ENCODE measurements at regions not wholly inside any gene's neighbourhood (a gene's known extent, or its start where the extent isn't known, plus 50 kb on each side); places are given as distances from the start of the nearest gene placed in this dataset.
"Not testable (repeated sequence)": the region's sequence is repeated elsewhere in the genome, so short reads cannot be mapped to it uniquely, and the experiment has no call there.

DNA sequence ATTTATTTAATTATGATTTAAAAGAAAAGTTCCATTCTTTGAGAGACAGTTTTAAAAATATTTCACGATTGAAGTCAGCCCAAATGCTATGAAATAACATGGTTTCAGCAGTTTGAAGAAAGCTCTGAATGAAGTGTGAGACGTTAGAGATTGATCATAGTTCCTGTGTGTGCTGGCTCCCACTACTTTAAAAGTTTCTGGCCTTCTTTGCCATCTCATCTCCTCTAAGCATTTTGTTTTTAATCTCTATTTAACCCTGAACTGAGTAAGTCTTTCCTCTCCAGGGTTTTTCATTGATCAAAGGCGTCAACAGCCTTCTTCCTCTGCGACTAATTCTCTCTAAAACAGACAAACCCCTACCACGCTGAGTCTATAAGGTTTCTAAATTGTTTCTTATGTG, 225.3 kb upstream of the B3GALT2 start:
- peak in 1 of 5 donors; percentile 25 for DNase-seq

DNA sequence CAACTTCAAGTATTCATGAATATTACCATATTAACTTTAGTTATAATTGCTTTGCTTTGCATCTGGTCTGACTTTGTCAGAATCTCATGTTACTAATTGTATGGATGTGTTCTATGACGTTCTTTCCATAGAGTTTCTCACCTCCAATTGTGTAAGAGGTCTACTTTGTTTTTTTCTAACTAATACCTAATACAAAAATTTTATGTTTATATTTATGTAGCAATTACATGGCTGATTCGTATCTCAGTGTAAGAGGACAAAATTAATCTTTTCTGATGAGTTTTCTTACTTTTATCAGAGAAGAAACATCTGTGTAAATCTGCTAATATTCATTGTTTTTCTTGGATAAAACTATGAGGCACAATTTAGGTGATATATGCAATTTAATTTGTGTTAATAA, 224.8 kb upstream of the B3GALT2 start:
- DNase-seq, result no peak

- DNase-seq, result no peak
These were observed 222.4 kb upstream of the B3GALT2 start for GRCh38 chr1:193408782-193409293.

- peak in 1 of 5 donors; percentile 67 for DNase-seq
These were observed 220.5 kb upstream of the B3GALT2 start for GRCh38 chr1:193406901-193407300.

GRCh38 chr1:193404236-193404635, 217.8 kb upstream of the B3GALT2 start:
- DNase-seq, result no peak

DNA sequence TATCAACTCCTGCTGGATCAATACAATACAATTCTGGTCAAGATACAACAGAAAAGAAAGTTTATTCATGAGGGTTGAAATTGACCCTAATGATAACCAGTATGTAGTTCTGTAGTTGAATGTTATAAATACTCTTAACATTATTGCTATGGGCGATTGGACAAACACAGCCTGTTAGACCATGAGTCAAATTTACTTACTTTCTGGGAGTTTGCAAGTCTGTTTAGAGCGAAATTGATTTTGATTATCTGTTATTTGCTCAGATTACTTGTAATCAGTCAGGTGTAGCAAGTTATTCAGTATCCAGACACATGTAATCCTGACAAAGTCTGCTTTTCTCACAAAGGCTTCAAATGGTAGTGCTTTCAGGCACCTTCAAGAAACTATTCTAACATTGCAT, 216.6 kb upstream of the B3GALT2 start:
- no peak for DNase-seq

DNA sequence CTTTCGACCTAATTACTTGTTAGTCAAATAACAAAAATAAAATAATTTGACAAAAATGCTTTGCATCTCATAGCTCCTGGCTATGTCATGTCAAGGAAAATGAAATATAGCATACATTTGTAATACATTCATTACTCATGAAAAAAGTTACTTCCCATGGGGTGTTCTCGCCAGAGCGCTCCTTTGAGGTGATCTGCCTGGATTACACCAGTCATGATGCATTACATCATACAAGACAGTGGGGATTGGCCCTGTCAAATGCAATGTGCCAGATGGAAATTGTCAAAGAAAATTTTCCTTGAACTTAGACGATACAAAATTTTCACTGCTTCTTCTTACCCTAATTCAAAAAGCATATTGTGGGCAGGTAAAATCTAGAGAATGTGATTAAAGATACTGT, 215.6 kb upstream of the B3GALT2 start:
- DNase-seq, result no peak

DNA sequence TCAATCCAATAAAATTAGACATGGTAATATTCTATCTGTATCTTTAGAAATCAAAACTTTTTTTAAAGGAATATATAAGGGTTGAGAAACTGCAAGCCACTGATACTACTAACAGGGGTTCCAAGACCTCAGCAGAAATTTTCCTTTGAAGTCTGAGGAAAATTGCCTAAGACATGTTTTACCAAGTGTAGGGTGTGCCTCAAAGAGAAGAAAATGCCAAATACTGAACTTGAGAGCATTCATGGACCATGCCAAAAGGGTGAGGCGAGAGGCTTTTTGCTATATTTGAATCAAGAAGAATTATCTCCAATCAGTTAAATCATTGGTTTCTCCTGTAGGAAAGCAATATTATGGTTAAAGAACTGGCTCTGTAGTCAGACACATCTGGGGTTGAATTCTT, 207.9 kb upstream of the B3GALT2 start:
- no peak for DNase-seq

GRCh38 chr1:193392686-193393085, 206.3 kb upstream of the B3GALT2 start:
- DNase-seq, result no peak

DNA sequence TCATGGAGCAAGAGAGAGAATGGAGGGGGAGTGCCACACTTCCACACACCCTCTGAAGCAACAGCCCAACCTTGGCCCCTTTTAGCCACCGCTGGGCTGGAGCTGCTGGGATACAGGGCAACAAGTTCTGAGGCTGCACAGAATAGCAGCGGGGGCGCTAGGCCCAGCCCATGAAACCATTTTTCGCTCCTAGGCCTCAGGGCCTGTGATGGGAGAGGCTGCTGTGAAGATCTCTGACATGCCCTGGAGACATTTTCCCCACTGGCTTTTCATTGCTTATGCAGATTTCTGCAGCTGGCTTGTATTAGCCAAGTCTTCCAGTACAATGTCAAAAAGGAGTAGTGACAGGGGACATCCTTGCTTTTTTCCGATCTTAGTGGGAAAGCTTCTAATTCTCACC, 202.3 kb upstream of the B3GALT2 start:
- no peak for DNase-seq

DNA sequence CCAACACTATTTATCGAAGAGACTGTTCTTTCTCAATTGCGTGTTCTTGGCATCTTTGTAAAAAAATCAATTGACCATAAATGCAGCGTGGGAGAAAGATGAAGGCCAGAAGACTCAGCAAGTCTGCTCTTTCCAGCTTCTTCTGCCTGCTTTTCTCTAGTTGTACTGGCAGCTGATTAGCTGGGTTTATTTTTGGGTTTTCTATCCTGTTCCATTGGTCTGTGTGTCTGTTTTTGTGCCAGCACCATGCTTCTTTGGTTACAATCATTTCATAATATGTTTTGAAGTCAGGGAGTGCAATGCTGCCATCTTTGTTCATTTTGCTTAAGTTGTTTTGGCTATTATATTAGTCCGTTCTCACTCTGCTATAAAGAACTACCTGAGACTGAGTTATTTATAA, 201.8 kb upstream of the B3GALT2 start:
- no peak for DNase-seq

GRCh38 chr1:193387406-193387805, 201.0 kb upstream of the B3GALT2 start:
- no peak for DNase-seq

- DNase-seq, result not testable (repeated sequence)
These were observed 192.0 kb upstream of the B3GALT2 start for GRCh38 chr1:193378451-193378850.

DNA sequence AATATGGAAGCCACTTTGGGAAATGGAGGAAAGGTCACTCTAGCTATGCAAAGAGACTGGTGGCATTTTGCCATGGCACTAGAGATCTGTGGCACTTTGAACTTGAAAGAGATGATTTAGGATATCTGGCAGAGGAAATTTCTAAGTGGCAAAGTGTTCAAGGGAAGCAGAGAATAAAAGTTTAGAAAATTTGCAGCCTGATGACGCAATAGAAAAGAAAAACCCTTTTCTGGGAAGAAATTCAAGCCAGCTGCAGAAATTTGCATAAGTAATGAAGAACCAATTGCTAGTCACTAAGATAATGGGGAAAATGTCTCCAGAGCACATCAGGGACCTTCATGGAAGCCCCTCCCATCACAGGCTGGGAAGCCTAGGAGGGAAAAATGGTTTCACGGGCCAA, 191.1 kb upstream of the B3GALT2 start:
- no peak for DNase-seq

DNA sequence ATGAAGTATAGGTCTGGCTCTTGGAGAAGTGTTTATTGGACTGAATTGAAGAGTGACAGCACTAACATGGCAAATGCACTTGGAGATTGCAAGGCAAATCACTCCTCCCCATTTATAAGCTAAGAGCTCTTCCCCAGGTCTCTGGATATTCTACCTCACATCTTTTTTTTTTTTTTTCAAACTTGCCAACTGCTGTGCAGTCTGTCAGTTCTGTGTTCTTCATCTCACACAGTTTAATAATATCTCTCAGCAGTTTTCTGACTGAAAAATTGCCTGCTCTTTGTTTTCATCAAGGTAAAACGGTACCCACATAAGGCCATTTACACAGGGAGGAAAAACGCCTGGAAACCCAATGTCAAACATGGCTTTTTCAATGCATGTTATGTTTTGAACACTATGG, 186.1 kb upstream of the B3GALT2 start:
- no peak for DNase-seq

- DNase-seq, result peak in 1 of 5 donors; percentile 6
These were observed 181.9 kb upstream of the B3GALT2 start for GRCh38 chr1:193368302-193368701.

GRCh38 chr1:193367863-193368262, 181.4 kb upstream of the B3GALT2 start:
- no peak for DNase-seq

DNA sequence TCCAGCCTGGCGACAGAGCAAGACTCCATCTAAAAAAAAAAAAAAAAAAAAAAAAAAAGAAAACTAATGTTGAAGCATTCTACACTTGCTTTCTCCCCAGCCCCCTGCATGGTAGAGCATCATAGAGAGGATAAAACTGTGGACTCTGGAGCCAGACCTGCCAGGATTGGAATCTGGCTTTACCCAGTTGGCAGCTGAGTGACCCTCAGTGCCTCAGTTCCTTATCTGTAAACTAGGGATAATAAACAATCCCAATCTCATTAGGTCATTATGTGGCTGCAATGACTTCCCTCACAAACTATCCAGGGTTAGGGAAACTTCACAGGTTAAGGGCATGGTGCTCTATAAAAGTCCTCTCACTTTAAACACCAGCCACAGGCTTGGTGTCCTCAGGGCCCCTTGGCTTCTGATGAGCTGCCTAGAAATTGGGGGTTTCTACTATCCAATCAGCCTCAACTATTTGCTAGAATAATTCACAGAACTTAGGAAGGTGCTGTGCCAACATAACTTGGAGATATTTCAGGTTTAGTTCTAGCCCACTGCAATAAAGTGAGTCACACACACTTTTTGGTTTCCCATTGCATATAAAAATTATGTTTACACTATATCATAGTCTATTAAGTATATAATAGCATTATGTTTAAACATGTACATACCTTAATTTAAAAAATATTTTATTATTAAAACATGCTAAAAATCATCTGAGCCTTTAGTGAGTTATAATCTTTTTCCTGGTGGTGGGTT, 180.5 kb upstream of the B3GALT2 start:
- no peak for DNase-seq

- no peak for DNase-seq
These were observed 179.6 kb upstream of the B3GALT2 start for GRCh38 chr1:193365966-193366365.

DNA sequence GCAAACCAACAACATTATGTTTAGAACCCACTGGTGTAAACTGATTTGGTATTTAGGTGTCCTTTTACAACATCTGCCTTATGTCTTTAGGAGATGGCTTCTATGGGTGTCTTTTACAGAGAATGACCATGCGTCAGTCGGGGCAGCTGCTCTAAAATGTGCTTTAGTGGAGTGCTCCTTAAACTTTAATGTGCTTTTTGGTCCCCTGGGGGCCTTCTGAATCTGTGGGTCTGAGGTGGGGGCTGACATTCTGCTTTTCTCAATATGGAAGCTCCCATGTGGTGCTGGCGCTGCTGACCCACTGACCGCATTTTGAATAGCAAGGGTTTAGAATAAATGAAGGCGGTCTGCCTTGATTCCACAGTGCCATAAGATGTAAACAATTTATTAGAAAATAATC, 173.2 kb upstream of the B3GALT2 start:
- no peak for DNase-seq

- DNase-seq, result no peak
These were observed 172.0 kb upstream of the B3GALT2 start for GRCh38 chr1:193358419-193358818.

- no peak for DNase-seq
These were observed 169.8 kb upstream of the B3GALT2 start for GRCh38 chr1:193356249-193356648.

DNA sequence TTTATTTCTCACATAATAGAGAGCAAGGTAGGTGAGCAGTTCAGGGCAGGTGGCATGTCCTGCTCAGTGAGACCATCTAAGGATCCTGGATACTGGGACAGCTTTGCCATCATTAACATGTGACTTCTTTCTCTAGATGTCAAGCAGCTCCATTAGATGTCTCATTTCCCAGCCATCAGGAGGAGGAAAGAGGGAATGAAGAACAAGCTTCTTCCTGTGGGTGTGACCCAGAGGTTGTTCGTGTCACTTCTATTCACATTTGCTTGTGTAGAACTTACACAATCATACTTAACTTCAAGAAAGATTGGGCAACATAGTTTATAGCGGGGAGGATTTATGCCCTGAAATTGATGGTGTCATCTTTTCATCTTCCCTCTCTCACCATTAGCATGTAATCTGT, 169.2 kb upstream of the B3GALT2 start:
- DNase-seq, result no peak

GRCh38 chr1:193355178-193355577, 168.8 kb upstream of the B3GALT2 start:
- DNase-seq, result no peak
